Esophagus squamous epithelium (tissue), 5 donors: ENCODE measurements at regions not wholly inside any gene's neighbourhood (a gene's known extent, or its start where the extent isn't known, plus 50 kb on each side); places are given as distances from the start of the nearest gene placed in this dataset.

Experiments used
- DNase-seq: peaks from one replicate; lab custom pipeline; 2025; lab: John Stamatoyannopoulos, UW
- H3K27ac ChIP-seq, 4 donors: fragments of 200-600 bp; sonication (generic); one replicate each; pipeline ENCODE4 v1.5.1; 2016 to 2019; ENCODE audit warnings: mild to moderate bottlenecking in 1 of 4
- H3K27me3 ChIP-seq, 4 donors: fragments of 200-600 bp; sonication (generic); 1 replicate in 3 of 4; 2 replicates in 1 of 4; pipeline versions ENCODE4 v1.5.1 to v1.6.0; 2017 to 2021; ENCODE audit warnings: antibody characterized with exemption in 1 of 4
- H3K36me3 ChIP-seq, 3 donors: fragments of 200-600 bp; sonication (generic); one replicate each; pipeline ENCODE4 v1.5.1; 2016 to 2019
- H3K4me1 ChIP-seq, 3 donors: fragments of 200-600 bp; sonication (generic); one replicate each; pipeline ENCODE4 v1.5.1; 2017 to 2019
- H3K4me3 ChIP-seq, 4 donors: fragments of 200-600 bp; sonication (generic); 1 replicate in 3 of 4; 2 replicates in 1 of 4; pipeline ENCODE4 v1.5.1; 2016 to 2019; ENCODE audit warnings: mild to moderate bottlenecking in 2 of 4, moderate library complexity in 1 of 4
- H3K9me3 ChIP-seq, 3 donors: fragments of 200-600 bp; sonication (generic); one replicate each; pipeline ENCODE4 v1.5.1; 2016 to 2019
- POLR2A ChIP-seq, 4 donors: fragments of 450-650 bp; IDR thresholded peaks; one replicate each; pipeline ENCODE4 v1.6.1; 2017; ENCODE audit warnings: antibody characterized with exemption in 4 of 4, mild to moderate bottlenecking in 4 of 4, moderate library complexity in 3 of 4
- WGBS, 2 donors: methylation state at CpG; one replicate each; pipeline ENCODE4 v1.1.5; 2018; 5-methylcytosine and 5-hydroxymethylcytosine counted together
- intact Hi-C: fragments of 100-400 bp; cut with DNase I; formaldehyde crosslinking; loops from one replicate; pipeline ENCODE4 v1.15.0; 2022
- TF ChIP-seq, protein P1 (sequence below), 6 experiments: fragments of 450-650 bp in 4 of 6; fragments of 200-600 bp in 2 of 6; sonication (generic) in 2 of 6; IDR thresholded peaks; one replicate each; pipeline ENCODE4 v1.5.1; 2016 to 2019; ENCODE audit warnings: antibody characterized with exemption in 6 of 6, mild to moderate bottlenecking in 4 of 6, moderate library complexity in 4 of 6
- donor health status: DM: yes; HTN: yes; CAD: no.

DNA sequence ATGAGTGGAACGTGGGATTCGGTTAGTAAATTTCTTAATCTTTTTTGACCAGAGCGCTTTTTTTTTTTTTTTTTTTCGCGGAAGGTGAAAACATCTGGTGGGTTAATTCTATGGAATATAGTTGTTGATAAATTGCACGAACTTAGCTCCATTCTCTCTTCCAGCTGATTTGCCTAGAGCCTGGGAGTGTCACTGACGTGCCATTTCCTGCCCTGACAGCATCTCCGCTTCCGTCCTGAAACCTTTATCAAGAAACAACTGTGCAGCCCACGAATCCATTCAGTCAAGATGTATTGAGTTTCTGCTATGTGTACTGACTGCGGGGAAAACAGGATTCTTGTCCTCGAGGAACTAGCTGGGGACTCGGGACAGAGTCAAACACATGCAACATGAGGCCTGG is 59.5 kb upstream of the TGM3 start:
- H3K9me3 ChIP-seq = no peaks in the 10 kb centered on the region
- H3K27me3 ChIP-seq = no peaks in the 10 kb centered on the region
- H3K36me3 ChIP-seq = no peaks in the 10 kb centered on the region
- intact Hi-C loops = no loop called here
- no peak for DNase-seq
- H3K4me1 ChIP-seq = peaks cover 0 to 35% (median 6%) of the 10 kb centered on the region in 3 donors
- H3K27ac ChIP-seq = peak overlapping the region; percentile 71 to 90 (median 78)
- no peak for TF ChIP-seq POLR2A (IDR thresholded peaks at IDR 0.05)
- TF ChIP-seq, protein P1, sequence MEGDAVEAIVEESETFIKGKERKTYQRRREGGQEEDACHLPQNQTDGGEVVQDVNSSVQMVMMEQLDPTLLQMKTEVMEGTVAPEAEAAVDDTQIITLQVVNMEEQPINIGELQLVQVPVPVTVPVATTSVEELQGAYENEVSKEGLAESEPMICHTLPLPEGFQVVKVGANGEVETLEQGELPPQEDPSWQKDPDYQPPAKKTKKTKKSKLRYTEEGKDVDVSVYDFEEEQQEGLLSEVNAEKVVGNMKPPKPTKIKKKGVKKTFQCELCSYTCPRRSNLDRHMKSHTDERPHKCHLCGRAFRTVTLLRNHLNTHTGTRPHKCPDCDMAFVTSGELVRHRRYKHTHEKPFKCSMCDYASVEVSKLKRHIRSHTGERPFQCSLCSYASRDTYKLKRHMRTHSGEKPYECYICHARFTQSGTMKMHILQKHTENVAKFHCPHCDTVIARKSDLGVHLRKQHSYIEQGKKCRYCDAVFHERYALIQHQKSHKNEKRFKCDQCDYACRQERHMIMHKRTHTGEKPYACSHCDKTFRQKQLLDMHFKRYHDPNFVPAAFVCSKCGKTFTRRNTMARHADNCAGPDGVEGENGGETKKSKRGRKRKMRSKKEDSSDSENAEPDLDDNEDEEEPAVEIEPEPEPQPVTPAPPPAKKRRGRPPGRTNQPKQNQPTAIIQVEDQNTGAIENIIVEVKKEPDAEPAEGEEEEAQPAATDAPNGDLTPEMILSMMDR (IDR thresholded peaks at IDR 0.05) = no peak
- WGBS, 2 donors = 22 to 34% methylated on average over 13 of the region's 13 CpGs
- H3K4me3 ChIP-seq = peak overlapping the region in 2 of 4 donors; percentile 12 to 38

DNA sequence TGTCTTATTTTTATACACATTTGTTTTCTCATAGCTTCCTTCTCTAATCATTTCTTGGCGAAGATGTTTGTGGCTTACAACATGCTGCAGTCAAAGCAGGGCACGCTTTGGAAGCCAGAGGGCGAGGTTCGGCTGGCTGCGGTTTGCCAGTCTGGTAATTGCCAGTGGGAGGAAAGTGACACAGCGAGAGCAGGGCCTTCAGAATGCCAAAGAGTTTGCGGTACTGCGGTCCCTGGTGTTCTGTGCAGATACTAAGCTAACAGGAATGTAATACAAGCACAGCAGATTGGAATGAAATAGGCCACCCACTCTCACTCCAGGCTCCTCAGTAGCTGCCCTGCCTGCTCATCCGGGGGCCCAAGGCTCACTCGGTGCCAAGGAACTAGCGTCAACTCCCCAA is 58.7 kb upstream of the TGM3 start:
- Histone ChIP-seq H3K27me3 (no peaks in the 10 kb centered on the region), H3K36me3 (no peaks in the 10 kb centered on the region), H3K27ac (peak overlapping the region; percentile 71 to 90 (median 78)), H3K4me1 (peaks cover 0 to 35% (median 6%) of the 10 kb centered on the region in 3 donors), H3K4me3 (peak overlapping the region in 2 of 4 donors; percentile 12 to 38), H3K9me3 (no peaks in the 10 kb centered on the region)
- DNase-seq = no peak
- intact Hi-C loops = no loop called here
- TF ChIP-seq, protein P1 (IDR thresholded peaks at IDR 0.05) = peak; percentile 13 to 74 (median 62)
- no peak for TF ChIP-seq POLR2A (IDR thresholded peaks at IDR 0.05)
- 30 to 46% methylated on average over 11 of the region's 11 CpGs for WGBS, 2 donors

DNA sequence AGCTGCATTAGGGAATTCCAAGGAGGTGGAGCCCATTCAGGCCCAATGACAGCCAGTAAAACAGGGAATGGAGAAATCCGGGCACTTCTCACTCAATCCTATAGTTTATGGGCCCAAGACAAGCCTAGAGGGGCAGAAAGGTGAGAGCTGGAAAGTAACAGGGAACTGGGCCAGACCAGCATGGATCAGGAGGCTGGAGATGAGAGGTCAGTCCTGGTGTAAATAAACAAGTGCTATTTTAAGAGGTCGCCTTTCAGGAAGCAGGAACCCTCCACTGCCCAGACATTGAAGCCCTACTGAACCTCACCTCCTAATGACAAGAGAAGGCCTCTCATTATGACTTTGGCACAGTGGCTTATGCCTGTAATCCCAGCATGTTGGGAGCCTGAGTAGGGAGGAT is 57.2 kb upstream of the TGM3 start:
- H3K36me3 ChIP-seq = no peaks in the 10 kb centered on the region
- WGBS, 2 donors = 73 to 87% methylated on average over 2 of the region's 2 CpGs

DNA sequence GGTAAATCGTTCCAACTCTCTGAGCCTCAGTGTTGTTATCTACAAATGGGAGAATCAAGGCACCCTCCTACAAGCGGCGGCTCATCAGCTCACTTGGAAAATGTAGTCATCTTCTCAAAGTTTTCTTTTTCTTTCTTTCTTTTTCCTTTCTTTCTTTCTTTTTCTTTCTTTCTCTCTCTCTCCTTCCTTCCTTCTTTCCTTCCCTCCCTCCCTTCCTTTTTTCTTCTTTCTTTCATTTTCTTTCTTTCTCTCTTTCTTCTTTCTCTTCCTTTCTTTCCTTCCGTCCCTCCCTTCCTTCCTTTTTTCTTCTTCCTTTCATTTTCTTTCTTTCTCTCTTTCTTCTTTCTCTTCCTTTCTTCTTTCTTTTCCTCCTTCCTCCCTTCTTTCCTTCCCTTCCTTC is 55.0 kb upstream of the TGM3 start:
- Histone ChIP-seq H3K27ac (peak overlapping the region in 3 of 4 donors; percentile 0 to 73 (median 68)), H3K36me3 (no peaks in the 10 kb centered on the region), H3K4me1 (peaks cover 0 to 46% (median 6%) of the 10 kb centered on the region in 3 donors), H3K4me3 (no peak overlapping the region), H3K9me3 (no peaks in the 10 kb centered on the region), H3K27me3 (no peaks in the 10 kb centered on the region)
- TF ChIP-seq, protein P1 (IDR thresholded peaks at IDR 0.05) = no peak
- TF ChIP-seq POLR2A (IDR thresholded peaks at IDR 0.05) = no peak
- 77 to 84% methylated on average over 3 to 4 of the region's 4 CpGs for WGBS, 2 donors
- intact Hi-C loops = no loop called here
- no peak for DNase-seq

More for the DNA sequence above, 57.2 kb upstream of the TGM3 start:
- DNase-seq = no peak
- Histone ChIP-seq H3K27ac (peak overlapping the region; percentile 21 to 90 (median 74)), H3K9me3 (no peaks in the 10 kb centered on the region), H3K4me3 (no peak overlapping the region), H3K4me1 (peaks cover 0 to 35% (median 6%) of the 10 kb centered on the region in 3 donors), H3K27me3 (no peaks in the 10 kb centered on the region)
- TF ChIP-seq, protein P1 (IDR thresholded peaks at IDR 0.05) = no peak
- TF ChIP-seq POLR2A (IDR thresholded peaks at IDR 0.05) = no peak
- intact Hi-C loops = no loop called here

DNA sequence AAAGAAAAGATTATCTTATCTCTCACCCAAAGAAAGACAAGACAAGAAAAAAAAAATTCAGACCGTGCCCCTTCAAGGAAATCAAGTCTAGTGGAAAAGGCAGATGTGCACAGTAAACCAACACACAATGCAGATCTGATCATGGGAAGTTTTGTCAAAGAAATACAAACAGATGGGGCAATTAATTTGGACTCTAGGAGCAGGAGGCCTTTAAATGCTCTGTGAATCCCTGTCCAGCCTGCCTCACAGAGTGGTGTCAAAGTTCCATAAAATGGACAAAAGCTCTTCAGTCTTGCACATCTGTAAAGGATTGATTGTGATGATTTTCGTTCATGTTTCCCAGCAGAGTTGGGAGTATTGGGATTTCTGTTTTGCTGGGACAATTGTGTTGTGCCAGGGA is 53.1 kb upstream of the TGM3 start:
- 67 to 72% methylated on average over 2 of the region's 2 CpGs for WGBS, 2 donors

More for the DNA sequence above, 53.1 kb upstream of the TGM3 start:
- Histone ChIP-seq H3K4me1 (peaks cover 0 to 29% (median 0%) of the 10 kb centered on the region in 3 donors), H3K9me3 (no peaks in the 10 kb centered on the region), H3K4me3 (no peak overlapping the region), H3K27ac (no peak overlapping the region), H3K27me3 (no peaks in the 10 kb centered on the region), H3K36me3 (no peaks in the 10 kb centered on the region)
- TF ChIP-seq POLR2A (IDR thresholded peaks at IDR 0.05) = no peak
- TF ChIP-seq, protein P1 (IDR thresholded peaks at IDR 0.05) = no peak
- intact Hi-C loops = no loop called here
- DNase-seq = no peak
